WTC11 (cell line): ENCODE measurements at regions not wholly inside any gene's neighbourhood (a gene's known extent, or its start where the extent isn't known, plus 50 kb on each side); places are given as distances from the start of the nearest gene placed in this dataset.

ENCODE experiments used
- ATAC-seq: fragments of 200-7000 bp; cut with Tn5 transposase; 2 replicates; pipeline ENCODE4 v1.10.0; 2021; ENCODE audit warnings: mild to moderate bottlenecking, moderate library complexity
- CTCF ChIA-PET: fragments of 300-600 bp; sonication (Branson Sonifier 250); formaldehyde crosslinking; loops from one replicate; lab custom pipeline; 2021; ENCODE audit warnings: antibody characterized with exemption; lab: Charles Lee
- POLR2A ChIA-PET: fragments of 350-600 bp; sonication (Branson Sonifier 250); formaldehyde crosslinking; loops from one replicate; lab custom pipeline; 2021; ENCODE audit warnings: antibody characterized with exemption; lab: Charles Lee
- DNase-seq: peaks from one replicate; pipeline ENCODE4 v3.0.0; 2021; ENCODE audit warnings: low spot score
- H3K27ac Mint-ChIP-seq: 2 replicates; pipeline ENCODE4 v1.8.0; 2021; ENCODE audit warnings: mixed read lengths
- H3K27me3 Mint-ChIP-seq: 2 replicates; pipeline ENCODE4 v1.8.0; 2021; ENCODE audit warnings: low read depth, mild to moderate bottlenecking, moderate library complexity, mixed read lengths
- H3K36me3 Mint-ChIP-seq: 2 replicates; pipeline ENCODE4 v1.8.0; 2021; ENCODE audit warnings: mixed read lengths
- H3K4me1 Mint-ChIP-seq: 2 replicates; pipeline ENCODE4 v1.8.0; 2022; ENCODE audit warnings: mixed read lengths
- H3K4me3 Mint-ChIP-seq: 2 replicates; pipeline ENCODE4 v1.8.0; 2021; ENCODE audit warnings: mild to moderate bottlenecking, moderate library complexity, mixed read lengths
- H3K9me3 Mint-ChIP-seq: 2 replicates; pipeline ENCODE4 v1.8.0; 2021; ENCODE audit warnings: mixed read lengths
- CBFB ChIP-seq: sonication (generic); formaldehyde crosslinking; IDR thresholded peaks from 2 replicates; pipeline ENCODE4 v1.8.1; 2022; ENCODE audit warnings: mild to moderate bottlenecking, low read depth, missing genetic modification reagents
- FOXK1 ChIP-seq: sonication (generic); formaldehyde crosslinking; IDR thresholded peaks from 2 replicates; pipeline ENCODE4 v1.8.0; 2022; ENCODE audit warnings: mild to moderate bottlenecking, moderate library complexity, missing genetic modification reagents
- GABPB1 ChIP-seq: sonication (generic); formaldehyde crosslinking; IDR thresholded peaks from 2 replicates; pipeline ENCODE4 v1.8.1; 2023; ENCODE audit warnings: mild to moderate bottlenecking, missing genetic modification reagents
- JUN ChIP-seq: sonication (generic); formaldehyde crosslinking; IDR thresholded peaks from 2 replicates; pipeline ENCODE4 v1.8.0; 2023; ENCODE audit warnings: mild to moderate bottlenecking, missing genetic modification reagents
- MXD4 ChIP-seq: fragments of 250-450 bp; sonication (Bioruptor Pico); IDR thresholded peaks from 2 replicates; pipeline ENCODE4 v1.8.0; 2021; ENCODE audit warnings: mild to moderate bottlenecking, moderate library complexity, borderline replicate concordance
- NFATC4 ChIP-seq: fragments of 250-450 bp; sonication (Bioruptor Pico); IDR thresholded peaks from 2 replicates; pipeline ENCODE4 v1.9.0; 2021; ENCODE audit warnings: mild to moderate bottlenecking
- NR2C2 ChIP-seq: sonication (generic); formaldehyde crosslinking; IDR thresholded peaks from 2 replicates; pipeline ENCODE4 v1.8.0; 2022; ENCODE audit warnings: mild to moderate bottlenecking, missing genetic modification reagents
- OVOL2 ChIP-seq: fragments of 250-450 bp; sonication (Bioruptor Pico); IDR thresholded peaks from 2 replicates; pipeline ENCODE4 v1.9.0; 2021; ENCODE audit warnings: mild to moderate bottlenecking, borderline replicate concordance
- ZBTB21 ChIP-seq: sonication (generic); formaldehyde crosslinking; IDR thresholded peaks from 2 replicates; pipeline ENCODE4 v1.8.1; 2023; ENCODE audit warnings: mild to moderate bottlenecking, missing genetic modification reagents, borderline replicate concordance
- ZNF138 ChIP-seq: sonication (generic); formaldehyde crosslinking; conservative IDR thresholded peaks from 2 replicates; pipeline ENCODE4 v1.8.1; 2022; ENCODE audit warnings: mild to moderate bottlenecking, moderate library complexity, missing genetic modification reagents
- ZNF263 ChIP-seq: sonication (generic); formaldehyde crosslinking; IDR thresholded peaks from 2 replicates; pipeline ENCODE4 v1.8.1; 2022; ENCODE audit warnings: low read depth, mild to moderate bottlenecking, moderate library complexity, missing genetic modification reagents
- TF ChIP-seq, protein P1 (sequence below): sonication (generic); formaldehyde crosslinking; IDR thresholded peaks from 2 replicates; pipeline ENCODE4 v1.8.0; 2022; ENCODE audit warnings: mild to moderate bottlenecking, missing genetic modification reagents
- TF ChIP-seq, protein P2 (sequence below): sonication (generic); formaldehyde crosslinking; IDR thresholded peaks from 2 replicates; pipeline ENCODE4 v1.8.0; 2022; ENCODE audit warnings: mild to moderate bottlenecking, missing genetic modification reagents
- TF ChIP-seq, protein P3 (sequence below): sonication (generic); formaldehyde crosslinking; IDR thresholded peaks from 2 replicates; pipeline ENCODE4 v1.8.1; 2022; ENCODE audit warnings: low read depth, missing genetic modification reagents, borderline replicate concordance
- TF ChIP-seq, protein P4 (sequence below): fragments of 250-450 bp; sonication (Bioruptor Pico); IDR thresholded peaks from 2 replicates; pipeline ENCODE4 v2.1.2; 2022; ENCODE audit warnings: mild to moderate bottlenecking, moderate library complexity
- TF ChIP-seq, protein P5 (sequence below): sonication (generic); formaldehyde crosslinking; IDR thresholded peaks from 2 replicates; pipeline ENCODE4 v1.8.0; 2022; ENCODE audit warnings: missing genetic modification reagents
- TF ChIP-seq, protein P6 (sequence below): fragments of 250-450 bp; sonication (Bioruptor Pico); IDR thresholded peaks from 2 replicates; pipeline ENCODE4 v1.9.0; 2021; ENCODE audit warnings: moderate library complexity, mild to moderate bottlenecking, inconsistent platforms, borderline replicate concordance
- TF ChIP-seq, protein P7 (sequence below): fragments of 250-450 bp; sonication (Bioruptor Pico); conservative IDR thresholded peaks from 2 replicates; pipeline ENCODE4 v1.9.0; 2021; ENCODE audit warnings: mild to moderate bottlenecking

DNA sequence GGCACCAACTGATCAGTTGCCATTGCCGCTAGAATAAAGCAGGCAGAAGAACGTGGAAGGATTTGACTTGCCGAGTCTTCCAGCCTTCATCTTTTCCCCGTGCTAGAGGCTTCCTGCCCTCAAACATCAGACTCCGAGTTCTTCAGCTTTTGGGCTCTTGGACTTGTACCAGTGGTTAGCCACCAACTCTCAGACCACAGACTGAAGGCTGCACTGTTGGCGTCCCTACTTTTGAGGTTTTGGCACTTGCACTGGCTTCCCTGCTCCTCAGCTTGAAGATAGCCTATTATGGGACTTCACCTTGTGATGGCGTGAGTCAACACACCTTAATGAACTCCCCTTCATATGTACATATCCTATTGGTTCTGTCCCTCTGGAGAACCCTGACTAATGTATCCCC is 57.3 kb upstream of the KCND2 start (continued):
- TF ChIP-seq, protein P1, sequence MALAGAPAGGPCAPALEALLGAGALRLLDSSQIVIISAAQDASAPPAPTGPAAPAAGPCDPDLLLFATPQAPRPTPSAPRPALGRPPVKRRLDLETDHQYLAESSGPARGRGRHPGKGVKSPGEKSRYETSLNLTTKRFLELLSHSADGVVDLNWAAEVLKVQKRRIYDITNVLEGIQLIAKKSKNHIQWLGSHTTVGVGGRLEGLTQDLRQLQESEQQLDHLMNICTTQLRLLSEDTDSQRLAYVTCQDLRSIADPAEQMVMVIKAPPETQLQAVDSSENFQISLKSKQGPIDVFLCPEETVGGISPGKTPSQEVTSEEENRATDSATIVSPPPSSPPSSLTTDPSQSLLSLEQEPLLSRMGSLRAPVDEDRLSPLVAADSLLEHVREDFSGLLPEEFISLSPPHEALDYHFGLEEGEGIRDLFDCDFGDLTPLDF (CRISPR knock-in tag): no peak
- TF ChIP-seq GABPB1 (CRISPR knock-in tag): no peak
- no peak for TF ChIP-seq NR2C2 (CRISPR knock-in tag)
- TF ChIP-seq, protein P2, sequence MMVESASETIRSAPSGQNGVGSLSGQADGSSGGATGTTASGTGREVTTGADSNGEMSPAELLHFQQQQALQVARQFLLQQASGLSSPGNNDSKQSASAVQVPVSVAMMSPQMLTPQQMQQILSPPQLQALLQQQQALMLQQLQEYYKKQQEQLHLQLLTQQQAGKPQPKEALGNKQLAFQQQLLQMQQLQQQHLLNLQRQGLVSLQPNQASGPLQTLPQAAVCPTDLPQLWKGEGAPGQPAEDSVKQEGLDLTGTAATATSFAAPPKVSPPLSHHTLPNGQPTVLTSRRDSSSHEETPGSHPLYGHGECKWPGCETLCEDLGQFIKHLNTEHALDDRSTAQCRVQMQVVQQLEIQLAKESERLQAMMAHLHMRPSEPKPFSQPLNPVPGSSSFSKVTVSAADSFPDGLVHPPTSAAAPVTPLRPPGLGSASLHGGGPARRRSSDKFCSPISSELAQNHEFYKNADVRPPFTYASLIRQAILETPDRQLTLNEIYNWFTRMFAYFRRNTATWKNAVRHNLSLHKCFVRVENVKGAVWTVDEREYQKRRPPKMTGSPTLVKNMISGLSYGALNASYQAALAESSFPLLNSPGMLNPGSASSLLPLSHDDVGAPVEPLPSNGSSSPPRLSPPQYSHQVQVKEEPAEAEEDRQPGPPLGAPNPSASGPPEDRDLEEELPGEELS: no peak
- TF ChIP-seq, protein P3, sequence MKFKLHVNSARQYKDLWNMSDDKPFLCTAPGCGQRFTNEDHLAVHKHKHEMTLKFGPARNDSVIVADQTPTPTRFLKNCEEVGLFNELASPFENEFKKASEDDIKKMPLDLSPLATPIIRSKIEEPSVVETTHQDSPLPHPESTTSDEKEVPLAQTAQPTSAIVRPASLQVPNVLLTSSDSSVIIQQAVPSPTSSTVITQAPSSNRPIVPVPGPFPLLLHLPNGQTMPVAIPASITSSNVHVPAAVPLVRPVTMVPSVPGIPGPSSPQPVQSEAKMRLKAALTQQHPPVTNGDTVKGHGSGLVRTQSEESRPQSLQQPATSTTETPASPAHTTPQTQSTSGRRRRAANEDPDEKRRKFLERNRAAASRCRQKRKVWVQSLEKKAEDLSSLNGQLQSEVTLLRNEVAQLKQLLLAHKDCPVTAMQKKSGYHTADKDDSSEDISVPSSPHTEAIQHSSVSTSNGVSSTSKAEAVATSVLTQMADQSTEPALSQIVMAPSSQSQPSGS (CRISPR knock-in tag): no peak

DNA sequence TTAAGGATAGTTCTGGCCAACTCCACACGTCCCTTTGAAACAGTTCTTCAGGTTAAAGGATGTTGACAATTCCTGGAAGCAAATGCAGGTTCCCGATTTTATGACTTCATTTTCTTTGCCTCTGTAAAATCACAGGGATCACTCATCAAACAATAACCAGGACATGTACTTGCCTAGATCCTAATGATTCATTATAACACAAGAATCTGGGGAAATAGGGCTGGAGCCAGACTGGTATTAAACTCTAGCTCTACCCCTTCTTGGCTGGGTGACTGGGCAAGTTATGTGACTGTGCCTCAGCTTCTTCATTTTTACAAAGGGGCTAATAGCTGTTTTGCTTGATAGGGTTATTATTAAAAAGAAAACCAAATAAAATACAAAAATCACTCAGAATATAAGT is 56.0 kb upstream of the KCND2 start:
- no peak overlapping the region for H3K4me3 Mint-ChIP-seq
- no peak for ATAC-seq
- ChIA-PET POLR2A (no interaction called here), CTCF (no interaction called here)
- peaks cover 16% of the 10 kb centered on the region for H3K9me3 Mint-ChIP-seq
- no peaks in the 10 kb centered on the region for H3K27me3 Mint-ChIP-seq
- TF ChIP-seq, protein P4, sequence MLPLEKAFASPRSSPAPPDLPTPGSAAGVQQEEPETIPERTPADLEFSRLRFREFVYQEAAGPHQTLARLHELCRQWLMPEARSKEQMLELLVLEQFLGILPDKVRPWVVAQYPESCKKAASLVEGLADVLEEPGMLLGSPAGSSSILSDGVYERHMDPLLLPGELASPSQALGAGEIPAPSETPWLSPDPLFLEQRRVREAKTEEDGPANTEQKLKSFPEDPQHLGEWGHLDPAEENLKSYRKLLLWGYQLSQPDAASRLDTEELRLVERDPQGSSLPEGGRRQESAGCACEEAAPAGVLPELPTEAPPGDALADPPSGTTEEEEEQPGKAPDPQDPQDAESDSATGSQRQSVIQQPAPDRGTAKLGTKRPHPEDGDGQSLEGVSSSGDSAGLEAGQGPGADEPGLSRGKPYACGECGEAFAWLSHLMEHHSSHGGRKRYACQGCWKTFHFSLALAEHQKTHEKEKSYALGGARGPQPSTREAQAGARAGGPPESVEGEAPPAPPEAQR (CRISPR knock-in tag): no peak
- TF ChIP-seq NFATC4 (CRISPR knock-in tag): no peak
- TF ChIP-seq, protein P5, sequence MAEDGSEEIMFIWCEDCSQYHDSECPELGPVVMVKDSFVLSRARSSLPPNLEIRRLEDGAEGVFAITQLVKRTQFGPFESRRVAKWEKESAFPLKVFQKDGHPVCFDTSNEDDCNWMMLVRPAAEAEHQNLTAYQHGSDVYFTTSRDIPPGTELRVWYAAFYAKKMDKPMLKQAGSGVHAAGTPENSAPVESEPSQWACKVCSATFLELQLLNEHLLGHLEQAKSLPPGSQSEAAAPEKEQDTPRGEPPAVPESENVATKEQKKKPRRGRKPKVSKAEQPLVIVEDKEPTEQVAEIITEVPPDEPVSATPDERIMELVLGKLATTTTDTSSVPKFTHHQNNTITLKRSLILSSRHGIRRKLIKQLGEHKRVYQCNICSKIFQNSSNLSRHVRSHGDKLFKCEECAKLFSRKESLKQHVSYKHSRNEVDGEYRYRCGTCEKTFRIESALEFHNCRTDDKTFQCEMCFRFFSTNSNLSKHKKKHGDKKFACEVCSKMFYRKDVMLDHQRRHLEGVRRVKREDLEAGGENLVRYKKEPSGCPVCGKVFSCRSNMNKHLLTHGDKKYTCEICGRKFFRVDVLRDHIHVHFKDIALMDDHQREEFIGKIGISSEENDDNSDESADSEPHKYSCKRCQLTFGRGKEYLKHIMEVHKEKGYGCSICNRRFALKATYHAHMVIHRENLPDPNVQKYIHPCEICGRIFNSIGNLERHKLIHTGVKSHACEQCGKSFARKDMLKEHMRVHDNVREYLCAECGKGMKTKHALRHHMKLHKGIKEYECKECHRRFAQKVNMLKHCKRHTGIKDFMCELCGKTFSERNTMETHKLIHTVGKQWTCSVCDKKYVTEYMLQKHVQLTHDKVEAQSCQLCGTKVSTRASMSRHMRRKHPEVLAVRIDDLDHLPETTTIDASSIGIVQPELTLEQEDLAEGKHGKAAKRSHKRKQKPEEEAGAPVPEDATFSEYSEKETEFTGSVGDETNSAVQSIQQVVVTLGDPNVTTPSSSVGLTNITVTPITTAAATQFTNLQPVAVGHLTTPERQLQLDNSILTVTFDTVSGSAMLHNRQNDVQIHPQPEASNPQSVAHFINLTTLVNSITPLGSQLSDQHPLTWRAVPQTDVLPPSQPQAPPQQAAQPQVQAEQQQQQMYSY (CRISPR knock-in tag): no peak
- no peak for TF ChIP-seq OVOL2 (CRISPR knock-in tag)
- TF ChIP-seq FOXK1: no peak
- TF ChIP-seq ZBTB21 (CRISPR knock-in tag): no peak
- no peaks in the 10 kb centered on the region for H3K36me3 Mint-ChIP-seq
- H3K4me1 Mint-ChIP-seq: no peaks in the 10 kb centered on the region
- no peak for DNase-seq
- no peak overlapping the region for H3K27ac Mint-ChIP-seq

DNA sequence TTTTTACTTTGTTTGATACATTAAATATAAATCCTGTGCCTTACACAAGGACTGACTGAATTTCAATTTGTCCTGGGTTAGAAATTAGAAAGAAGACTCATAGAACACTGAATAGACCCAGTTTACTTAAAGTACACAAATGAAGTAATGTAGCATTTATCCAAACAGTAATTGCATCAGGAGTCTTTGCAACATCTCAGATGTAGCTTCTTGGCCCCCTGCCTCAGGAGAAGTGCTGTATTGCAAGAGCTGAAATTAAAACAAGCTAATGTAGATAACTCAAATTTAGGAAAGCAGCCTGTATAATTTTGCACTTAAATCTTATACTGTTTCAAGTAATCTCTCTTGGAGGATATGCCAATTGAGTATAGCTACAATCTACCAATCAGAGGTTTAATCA is 54.3 kb upstream of the KCND2 start:
- H3K4me1 Mint-ChIP-seq: no peaks in the 10 kb centered on the region
- no peak for DNase-seq
- ATAC-seq: no peak
- CTCF ChIA-PET: no interaction called here
- no peaks in the 10 kb centered on the region for H3K36me3 Mint-ChIP-seq
- H3K4me3 Mint-ChIP-seq: no peak overlapping the region
- H3K9me3 Mint-ChIP-seq: peaks cover 5% of the 10 kb centered on the region; the same call in 1 of the 2 replicates
- no peak overlapping the region for H3K27ac Mint-ChIP-seq
- no peaks in the 10 kb centered on the region for H3K27me3 Mint-ChIP-seq
- POLR2A ChIA-PET: no interaction called here
- no peak for TF ChIP-seq ZNF263 (CRISPR knock-in tag)
- TF ChIP-seq, protein P6, sequence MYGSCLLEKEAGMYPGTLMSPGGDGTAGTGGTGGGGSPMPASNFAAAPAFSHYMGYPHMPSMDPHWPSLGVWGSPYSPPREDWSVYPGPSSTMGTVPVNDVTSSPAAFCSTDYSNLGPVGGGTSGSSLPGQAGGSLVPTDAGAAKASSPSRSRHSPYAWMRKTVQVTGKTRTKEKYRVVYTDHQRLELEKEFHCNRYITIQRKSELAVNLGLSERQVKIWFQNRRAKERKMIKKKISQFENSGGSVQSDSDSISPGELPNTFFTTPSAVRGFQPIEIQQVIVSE (CRISPR knock-in tag): no peak
- TF ChIP-seq CBFB: no peak
- TF ChIP-seq, protein P7, sequence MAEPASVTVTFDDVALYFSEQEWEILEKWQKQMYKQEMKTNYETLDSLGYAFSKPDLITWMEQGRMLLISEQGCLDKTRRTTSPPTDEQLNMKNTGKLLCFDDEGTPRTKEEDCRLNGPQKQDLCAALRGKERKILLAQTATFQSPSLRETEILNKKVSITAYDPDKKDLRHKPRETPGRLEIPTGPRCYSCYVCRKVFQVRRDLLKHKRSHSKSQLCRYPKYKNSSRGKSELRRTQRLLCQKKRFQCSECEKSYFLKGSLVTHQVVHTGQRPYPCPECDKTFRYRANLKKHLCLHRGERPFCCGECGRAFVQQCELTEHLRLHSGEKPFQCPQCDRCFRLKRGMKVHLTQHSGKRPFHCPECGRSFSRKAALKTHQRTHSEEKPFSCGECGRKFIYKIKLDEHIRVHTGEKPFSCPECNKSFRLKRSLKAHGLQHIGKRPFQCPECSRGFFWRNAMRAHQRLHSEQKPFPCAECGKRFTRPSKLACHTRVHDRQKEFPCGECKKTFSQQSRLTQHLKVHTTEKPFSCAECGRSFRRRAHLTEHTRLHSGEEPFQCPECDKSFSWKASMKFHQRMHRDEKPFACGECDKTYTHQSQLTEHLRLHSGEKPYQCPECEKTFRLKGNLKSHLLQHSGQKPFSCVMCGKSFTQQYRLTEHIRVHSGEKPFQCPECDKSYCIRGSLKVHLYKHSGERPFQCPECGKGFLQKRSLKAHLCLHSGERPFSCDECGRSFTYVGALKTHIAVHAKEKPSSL (CRISPR knock-in tag): no peak
- TF ChIP-seq MXD4 (CRISPR knock-in tag): no peak
- TF ChIP-seq ZNF138 (CRISPR knock-in tag): no peak
- TF ChIP-seq JUN (CRISPR knock-in tag): no peak
